Stimulated activated CD8-positive, alpha-beta memory T cell treated with anti-CD3 and anti-CD28 coated beads, Interleukin-15, amount 100 ng/mL, for 48 hours (primary cell): ENCODE measurements at regions not wholly inside any gene's neighbourhood (a gene's known extent, or its start where the extent isn't known, plus 50 kb on each side); places are given as distances from the start of the nearest gene placed in this dataset.
"Not testable (repeated sequence)": the region's sequence is repeated elsewhere in the genome, so short reads cannot be mapped to it uniquely, and the experiment has no call there.

Source experiments
- DNase-seq, 2 donors: peaks; one replicate each; pipeline ENCODE4 v3.0.0-alpha.2; 2020; ENCODE audit warnings: low read depth in 2 of 2

DNA sequence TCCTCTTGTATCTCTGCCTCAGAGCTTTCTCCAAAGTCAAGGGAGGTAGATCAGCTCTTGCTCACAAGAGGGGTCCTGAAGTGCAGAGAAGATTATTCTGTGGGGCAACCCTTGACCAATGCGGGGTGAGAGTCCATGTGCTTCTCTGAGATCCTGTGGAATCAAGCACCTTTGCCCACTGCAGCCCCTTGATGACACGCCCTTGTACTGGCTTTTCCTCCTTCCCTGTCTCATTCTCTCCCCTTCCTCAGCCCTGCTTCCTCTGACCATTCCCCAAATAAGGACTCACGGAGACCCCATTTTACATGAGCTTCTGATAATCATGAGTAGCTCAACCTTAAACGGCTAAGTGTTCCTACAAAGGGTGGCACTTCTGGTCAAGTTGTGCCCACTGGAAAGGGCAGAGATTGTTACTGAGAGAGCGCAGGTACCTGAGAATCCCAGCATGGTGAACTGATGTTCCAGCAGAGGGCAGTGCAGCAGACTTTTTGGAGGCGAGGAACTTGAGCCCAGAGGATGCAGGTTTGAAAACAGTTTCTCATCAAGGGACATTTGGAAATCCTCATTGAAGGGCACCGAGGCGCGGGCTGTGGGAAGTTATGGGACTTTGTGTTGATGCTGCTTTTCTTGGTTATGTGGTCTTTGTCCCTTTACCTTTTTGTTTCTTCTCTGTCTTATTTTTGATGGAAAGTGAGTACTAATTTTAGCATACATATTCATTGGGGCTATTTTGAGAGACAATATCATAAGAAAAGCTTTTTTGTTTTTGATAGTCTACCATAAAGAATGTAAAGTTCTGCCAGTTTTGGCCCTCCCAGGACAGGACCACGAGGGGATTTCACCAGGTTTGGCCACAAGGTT is 201.3 kb downstream of the RBM46 start:
- DNase-seq = peak in 1 of 2 donors; percentile 7

DNA sequence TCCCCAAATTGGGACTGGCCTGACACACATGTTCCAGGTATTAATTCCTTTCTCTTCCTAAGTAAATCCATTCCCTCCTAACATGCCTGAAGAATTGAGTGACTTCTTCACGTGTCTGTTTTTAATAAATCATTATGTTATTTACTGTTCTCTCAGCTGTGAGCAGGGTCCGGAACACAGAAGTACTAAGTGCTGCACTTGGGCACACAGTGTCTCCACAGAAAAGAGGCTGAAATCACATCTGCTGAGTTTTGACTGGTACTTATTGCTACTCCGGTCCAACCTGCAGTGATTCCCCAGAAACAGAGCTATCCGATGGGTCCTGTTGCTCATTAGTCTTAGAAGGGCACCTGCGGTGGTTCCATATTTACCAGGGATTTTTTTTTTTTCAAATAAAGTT is 202.6 kb downstream of the RBM46 start:
- no peak for DNase-seq

DNA sequence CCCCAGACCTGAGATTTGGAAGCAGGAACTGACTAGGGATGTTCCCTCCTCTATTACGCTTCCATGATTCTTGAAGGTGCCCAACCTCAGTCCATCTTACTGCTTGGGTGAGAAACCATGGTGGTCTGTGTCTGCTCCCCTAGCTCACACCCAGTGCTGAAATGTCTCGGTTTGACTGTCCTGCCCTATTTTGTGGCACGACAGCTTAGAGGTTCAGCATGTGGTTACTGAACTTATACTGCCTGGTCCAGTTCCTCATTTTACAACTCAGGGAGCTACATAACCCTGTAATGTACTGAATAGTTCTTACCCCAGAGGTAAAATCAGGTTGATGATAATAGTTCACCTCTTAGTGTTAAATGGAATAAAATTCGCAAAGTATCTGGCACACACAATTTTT is 203.1 kb downstream of the RBM46 start:
- DNase-seq = no peak

DNA sequence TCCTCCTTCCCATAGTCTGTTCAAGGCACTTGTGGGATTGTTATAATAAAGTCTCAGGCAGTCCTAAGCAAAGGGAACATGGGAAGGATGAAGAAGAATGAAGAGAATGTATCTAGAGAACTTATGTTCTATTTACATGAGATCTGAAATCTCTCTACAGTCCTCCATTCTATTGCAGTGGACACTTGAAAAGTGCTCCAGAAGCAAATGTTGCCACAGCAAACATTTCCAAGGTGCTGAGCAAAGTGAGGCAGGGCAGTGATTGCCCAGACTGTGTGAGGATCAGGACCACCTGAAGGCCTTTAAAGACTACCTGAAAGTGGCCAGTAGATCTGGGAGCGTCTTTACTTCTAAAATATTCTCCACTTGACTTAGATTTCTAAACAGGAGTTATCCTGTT is 203.5 kb downstream of the RBM46 start:
- no peak for DNase-seq

DNA sequence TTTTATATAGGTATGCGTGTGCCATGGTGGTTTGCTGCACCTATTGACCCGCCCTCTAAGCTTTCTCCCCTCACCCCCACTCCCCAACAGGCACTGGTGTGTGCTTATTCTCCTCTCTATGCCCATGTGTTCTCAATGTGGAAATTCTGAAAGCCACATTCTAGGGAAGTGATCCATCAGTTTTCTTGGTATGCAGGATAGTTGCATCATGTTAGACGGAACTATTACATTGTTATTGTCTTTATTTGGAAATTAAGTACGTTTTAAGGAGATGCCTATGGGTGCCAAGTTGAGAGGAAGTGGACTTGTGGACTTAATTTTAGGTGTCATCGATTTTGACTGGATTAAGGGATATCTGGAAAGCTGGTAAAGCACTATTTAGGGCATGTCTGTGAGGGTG is 204.6 kb downstream of the RBM46 start:
- DNase-seq = no peak

DNA sequence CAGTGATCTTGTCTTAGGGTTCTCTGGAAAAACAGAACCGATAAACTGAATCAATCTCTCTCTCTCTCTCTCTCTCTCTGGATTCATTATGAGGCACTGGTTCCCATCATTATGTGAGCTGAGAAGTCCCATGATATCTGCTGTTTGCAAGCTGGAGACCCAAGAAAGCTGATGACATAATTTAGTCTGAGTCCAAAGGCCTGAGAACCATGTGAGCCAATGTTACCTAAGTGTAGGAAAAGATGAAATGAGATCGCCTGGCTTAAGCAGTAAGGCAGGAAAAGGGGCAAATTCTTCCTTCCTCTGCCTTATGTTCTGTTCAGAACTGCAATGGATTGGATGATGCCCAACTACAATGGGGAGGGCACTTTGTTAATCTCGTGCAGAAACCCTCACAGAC is 207.4 kb downstream of the RBM46 start:
- DNase-seq = no peak

DNA sequence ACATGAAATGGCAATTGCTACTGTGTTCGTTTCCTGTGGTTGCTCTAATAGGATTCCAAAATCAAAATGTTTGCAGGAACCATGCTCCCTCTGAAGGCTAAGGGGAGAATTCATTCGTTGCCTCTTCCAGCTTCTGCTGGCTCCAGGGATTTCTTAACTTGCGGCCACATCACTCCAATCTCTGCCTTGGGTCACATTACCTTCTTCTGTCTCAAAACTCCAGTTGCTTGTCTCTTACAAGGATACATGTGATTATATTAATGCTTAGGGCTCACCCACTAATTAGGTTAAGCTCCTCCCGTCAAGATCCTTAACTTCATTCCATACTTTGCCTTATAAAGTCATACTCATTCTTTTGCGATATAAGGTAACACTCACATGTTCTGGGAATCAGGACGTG is 208.4 kb downstream of the RBM46 start:
- no peak for DNase-seq

DNA sequence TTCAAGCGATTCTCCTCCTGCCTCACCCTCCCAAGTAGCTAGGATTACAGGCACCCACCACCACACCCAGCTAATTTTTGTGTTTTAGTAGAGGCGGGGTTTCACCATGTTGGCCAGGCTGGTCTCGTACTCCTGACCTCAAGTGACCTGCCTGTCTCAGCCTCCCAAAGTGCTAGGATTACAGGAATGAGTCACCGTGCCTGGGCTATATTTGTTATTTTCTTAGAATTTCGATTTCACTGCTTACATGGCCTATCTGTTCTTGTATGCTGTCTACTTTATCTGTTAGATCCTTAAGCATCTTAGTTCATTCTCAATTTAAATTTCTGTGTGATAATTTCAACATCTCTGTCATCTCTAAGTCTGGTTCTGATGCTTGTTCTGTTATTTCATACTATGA is 210.6 kb upstream of the NPY2R start:
- not testable (repeated sequence) for DNase-seq

DNA sequence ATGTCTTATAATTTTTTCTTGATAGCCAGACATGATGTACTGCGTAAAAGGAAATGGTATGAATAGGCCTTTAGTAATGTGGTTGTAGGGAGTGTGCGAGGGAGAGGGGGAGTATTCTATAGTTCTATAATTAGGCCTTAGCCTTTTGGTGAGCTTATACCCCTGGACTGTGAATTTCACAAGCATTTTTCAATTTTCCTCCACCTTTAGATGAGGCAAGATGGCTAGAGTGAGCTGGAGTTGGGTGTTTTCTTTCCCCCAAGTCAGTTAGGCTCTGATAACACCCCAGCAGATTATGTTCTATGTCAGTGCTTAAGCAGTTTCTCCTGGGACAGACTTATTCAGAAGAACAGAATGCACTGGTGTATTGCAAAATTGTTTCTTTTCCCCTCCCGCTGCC is 210.2 kb upstream of the NPY2R start:
- no peak for DNase-seq

DNA sequence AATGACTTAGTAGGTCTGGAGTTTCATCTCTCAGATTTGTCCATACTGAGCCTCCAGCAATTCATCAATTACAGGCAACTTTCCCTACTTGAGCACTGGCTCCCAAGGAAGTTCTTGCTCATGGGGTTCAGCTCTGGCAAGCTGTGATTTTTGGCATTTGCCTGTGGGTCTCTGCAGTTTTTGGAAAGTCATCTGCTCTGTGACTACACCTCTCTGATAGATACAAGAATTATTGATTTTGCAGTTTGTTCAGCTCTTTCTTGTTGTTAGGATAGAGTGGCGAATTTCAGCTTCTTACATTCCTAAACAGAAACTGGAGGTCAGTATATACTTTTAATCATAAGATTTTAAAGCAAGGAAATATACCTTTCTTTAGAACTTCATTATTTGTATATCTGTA is 209.7 kb upstream of the NPY2R start:
- no peak for DNase-seq

DNA sequence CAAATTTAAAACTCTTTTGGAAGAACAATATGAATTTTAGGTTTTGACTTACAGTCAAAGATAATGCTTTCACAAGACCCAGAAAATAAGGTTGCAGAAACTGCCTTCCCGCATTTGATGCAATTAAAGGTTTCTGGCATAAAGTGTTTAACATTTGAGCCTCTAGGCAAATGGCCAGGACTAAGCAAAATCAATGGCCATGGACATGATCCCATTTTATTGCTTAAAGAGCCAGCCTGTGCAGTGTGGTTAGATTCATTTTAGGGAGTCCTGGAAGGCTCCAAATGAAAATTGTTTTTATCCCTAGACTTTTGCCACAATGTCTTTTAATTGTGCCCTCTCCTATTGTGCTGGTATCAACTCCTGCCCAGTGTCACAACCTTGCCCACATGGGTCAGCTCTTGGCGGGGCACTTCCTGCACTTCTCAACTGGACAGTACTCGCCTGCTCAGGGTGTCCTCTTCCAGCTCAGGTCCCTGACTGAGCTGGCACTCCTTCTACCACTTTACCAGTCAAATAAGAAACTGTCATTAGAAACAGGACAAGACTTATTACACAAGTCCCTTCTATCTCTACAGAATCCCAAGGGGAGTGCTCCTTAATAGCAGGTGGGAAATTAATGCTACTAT is 208.4 kb upstream of the NPY2R start:
- DNase-seq = no peak

DNA sequence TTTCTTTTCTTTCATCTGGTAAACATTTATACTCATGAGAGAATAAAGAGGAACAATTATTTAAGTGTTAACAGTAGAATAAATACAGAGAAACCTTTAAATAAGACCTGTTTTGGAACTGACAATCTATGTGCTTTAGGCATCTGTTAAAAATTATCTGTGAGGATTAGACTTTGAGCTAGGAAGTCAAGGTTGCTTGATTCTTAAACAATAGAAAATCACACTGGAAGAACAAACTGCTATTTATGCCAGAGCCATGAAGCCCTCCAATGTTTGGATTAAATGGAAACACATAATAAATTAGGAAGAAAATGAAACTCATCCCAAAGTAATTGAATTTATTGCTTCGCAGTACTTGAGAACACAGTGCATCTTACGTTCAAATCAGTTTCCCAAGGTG is 207.2 kb upstream of the NPY2R start:
- DNase-seq = no peak

DNA sequence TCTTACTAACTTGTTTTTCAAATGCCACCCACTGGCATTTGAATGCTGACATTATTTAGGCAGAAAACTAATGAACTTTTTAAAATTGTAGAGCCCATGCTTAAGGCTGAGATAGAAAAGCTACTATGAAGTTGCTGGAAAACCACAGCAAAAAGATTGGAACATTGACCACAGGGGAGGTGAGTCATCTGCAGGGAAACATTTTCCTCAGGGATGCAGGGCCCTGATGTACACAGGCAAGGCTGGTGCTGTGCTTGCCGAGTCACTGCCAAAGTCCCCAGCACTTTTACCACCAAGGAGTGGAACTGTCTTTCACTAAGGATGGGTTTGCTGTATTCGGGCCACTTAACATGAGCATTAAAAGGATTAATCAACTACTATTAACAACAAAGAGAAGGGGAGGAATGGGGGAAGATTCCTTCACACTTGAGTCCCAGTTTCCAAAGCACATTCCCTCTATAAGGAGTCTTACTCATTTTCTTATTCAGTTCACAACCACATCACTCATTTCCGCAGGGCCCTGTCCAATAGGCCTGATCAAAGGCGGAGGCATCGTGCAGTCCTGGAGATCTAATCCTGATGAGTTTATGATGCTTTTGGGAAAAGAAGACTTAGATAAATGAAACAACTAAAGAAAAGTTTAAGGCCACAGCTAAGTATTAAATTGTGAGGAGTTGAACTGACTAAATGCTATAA is 202.9 kb upstream of the NPY2R start:
- DNase-seq = no peak

DNA sequence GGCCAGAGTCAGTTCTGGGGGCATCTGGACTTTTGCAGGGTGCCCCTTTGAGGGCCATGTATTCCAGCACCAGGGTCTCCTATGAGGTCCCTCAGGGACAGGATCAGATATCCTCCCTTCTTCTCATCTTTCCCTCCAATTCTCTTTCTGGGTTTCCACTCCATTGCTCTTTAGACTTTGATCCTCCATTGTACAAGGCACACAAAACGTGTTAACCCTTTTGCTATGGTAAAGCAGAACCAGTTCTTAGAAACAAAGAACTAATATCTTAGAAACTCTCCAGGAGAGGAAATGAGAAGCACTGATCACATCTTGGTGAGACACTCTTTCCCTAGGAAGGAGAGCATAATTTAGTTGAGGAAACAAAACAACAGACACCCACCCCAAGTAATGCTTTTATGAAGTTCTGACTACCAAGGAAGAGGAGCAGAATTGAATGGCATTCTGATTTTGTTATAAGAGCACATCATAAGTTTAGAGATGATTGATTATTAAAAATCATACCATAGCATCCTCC is 200.7 kb upstream of the NPY2R start:
- no peak for DNase-seq

DNA sequence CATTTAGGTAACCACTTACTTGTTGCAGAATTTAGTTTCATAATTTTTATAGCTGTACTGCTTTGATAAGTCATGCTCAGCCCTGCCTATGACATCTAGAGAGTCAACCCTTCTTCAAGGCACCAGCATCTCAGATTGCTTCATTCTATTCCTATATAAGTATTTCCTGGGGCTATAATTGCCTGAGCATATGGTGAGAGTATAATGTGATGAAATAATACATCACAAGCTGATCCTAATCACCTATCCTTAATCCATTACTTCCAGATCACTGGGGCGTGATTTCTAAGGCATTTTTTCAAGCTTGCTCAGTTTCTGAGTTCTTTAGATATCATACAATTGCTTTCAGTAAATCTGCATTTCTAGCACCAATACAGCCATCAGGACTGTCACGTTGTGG is 200.0 kb upstream of the NPY2R start:
- no peak for DNase-seq

DNA sequence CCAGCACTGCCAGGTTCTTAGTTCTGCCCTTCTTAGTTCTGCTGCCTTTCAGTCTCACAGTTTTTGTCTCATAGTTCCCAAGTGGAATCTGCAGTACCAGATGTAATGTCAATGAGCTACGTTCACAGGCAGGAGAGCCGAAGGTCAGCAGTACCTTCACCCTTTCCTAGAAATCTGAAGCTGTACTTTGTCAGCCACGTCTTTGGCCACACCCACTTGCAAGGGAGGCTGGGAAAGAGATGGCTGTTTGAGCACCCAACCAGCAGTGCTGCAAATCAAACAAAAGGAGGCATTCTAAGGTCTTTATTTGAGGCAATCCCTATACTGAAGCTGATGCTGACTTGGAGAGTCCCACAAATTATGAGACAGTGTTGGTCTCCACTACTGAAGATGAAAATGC is 199.1 kb upstream of the NPY2R start:
- no peak for DNase-seq

DNA sequence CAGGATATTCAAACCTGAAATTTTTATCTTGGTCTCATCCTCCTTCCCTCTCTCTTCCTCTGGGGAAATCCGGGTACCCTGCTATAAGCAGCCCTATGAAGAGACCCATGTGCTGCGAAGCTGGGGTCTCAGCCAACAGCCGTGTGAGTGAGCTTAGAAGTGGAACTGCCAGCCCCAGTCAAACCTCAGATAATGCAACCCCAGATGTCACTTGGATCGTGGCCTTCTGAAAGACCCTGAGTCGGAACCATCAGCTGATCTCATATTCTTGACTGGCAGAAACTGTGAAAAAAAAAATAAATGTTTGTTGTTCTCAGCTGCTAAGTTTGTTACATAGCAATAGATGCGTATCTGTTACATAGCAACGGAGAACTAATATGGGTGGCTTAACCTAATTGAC is 198.1 kb upstream of the NPY2R start:
- no peak for DNase-seq

DNA sequence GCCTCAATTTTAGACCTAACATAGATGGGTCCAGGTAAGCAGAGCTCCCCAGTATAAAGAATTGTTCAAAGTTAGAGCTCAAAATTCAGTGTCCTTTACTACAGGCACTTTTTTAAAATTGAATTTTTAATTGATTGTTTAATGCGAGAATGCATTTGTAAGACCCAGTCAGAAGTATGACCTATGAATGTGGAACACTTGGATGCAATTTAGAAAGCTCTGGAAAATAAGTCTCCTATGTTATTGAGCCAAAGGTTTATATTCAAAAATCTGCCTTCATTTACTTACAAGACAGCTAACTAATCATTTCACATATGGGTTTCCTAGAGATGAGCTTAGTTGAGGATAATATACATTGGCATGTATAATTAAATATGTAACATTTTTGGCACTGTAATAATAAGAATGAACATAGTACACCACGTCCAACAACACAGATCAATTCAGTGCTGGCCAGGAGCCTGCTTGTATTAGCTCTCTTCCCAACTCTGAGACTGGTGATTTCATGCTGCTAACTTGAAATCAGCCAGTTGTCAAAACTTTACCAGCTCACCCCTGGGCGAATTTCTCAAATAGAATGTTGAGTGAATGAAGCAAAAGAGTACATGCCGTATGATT is 197.2 kb upstream of the NPY2R start:
- DNase-seq = no peak

DNA sequence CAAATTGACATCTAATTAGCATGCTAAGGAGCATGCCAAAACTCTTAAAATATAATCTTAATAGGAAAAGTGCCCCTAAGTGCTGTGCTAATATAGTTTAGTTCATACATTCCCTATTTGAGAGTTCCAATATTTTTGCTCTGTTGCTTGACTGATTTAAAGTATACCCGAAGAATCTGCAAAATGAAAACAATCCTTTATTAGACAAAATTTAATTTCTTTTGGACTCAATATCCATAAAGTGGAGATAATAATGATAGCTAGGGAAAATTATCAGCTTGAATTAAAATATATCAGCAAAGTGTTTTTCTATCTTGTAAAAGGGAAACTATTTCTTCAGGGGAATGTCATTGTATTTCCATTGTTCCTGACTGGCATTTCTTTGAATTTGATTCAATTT is 196.0 kb upstream of the NPY2R start:
- no peak for DNase-seq

DNA sequence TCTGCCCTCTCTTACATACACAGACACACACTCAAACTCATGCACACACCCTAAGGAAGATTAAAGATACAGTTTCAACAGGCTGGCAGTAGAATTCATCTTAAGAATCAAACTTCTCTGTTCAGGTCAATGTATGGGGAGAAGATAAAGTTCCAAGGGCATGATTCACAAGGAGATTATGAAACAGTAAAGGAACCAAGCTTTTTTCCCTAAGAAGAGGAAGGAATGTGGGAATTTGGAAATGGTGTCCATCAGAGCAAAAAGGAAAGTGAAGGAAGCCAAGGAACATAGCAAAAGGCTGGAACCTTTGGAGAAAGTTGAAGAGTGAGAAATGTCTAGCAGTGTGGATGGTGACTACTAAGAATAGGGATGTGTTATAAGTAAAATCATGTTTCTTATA is 191.0 kb upstream of the NPY2R start:
- DNase-seq = no peak

DNA sequence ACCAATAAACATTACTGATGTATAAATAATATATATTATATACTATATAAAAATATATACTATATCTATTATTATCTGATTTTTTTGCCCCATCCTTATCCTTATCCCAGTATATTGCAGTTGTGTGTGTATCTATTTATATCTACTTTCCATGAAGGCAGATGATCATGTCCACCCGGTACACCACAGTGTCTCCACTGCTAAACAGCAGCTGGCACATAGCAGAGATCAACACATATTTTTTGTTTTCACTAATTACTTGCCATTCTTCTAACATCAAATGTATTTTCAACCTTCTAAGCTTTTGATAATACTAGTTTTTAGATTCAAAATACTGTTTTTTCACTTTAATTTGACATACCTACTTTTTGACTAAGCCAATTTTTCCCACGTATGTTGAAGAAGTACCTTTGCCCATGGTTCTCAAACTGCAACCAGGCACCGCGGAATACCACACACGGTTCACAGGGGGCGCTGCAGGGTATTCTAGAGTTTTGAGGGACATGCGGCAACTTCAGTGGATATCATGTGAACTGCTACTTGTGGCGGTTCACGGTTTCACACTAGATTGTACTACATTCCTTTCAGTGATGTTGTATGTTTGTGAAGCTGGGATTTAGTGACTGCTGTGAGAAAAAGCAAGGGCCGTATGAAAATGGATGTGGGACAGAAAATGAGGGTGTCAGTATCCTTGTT is 182.5 kb upstream of the NPY2R start:
- peak in 1 of 2 donors; percentile 2 for DNase-seq

DNA sequence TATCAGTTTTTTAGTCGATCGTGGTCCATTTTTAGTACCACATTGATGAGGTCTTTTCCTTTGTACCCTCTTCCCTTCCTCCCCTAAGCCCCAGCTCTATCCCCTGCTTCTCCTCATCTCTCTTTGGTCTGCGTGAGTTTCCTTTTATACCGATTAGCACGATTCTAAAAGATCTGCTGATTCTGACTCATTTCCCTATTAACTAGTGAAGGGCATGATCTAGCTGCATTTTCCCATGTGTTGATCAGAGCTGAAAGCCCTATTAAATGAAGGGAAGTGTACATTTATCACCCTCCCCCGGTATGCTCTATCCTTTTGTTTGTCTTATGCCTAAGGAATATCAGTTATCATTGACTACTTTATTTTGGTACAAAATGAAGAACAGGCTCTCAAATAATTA is 181.7 kb upstream of the NPY2R start:
- DNase-seq = no peak
